ENCODE measurements at regions not wholly inside any gene's neighbourhood (a gene's known extent, or its start where the extent isn't known, plus 50 kb on each side); places are given as distances from the start of the nearest gene placed in this dataset.
"Not testable (repeated sequence)": the region's sequence is repeated elsewhere in the genome, so short reads cannot be mapped to it uniquely, and the experiment has no call there.

- no peak for DNase-seq
Measured at GRCh38 chr18:42486271-42486670, 531.2 kb downstream of the PIK3C3 start.

DNA sequence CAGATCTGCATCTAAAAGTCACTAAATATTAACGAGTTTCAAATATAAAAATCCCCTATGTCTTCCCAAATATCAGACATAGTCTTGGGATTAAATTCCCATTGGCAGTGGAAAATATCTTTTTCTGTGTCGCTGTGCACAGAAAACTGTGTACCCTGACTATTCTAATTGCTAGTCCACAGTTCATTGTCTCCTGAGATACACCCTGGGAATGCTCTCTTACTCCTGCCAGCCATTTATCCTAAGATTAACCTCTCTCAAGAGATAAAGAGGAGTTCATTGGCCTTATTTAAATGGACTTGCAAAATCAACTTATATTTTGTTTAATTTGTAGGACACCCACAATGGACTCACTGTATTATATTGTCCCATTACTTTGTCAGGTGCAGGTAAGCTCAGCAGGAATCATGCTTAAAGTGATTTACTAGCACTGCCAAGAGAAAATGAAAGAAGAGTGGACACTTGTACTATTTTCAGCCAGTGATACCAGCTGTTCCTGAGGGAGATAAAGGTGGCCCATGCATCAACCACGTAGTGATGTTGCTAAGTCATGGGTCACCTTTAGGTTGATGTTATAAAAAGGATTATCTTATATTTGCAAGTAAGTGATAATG is 553.8 kb downstream of the PIK3C3 start:
- no peak for DNase-seq

DNA sequence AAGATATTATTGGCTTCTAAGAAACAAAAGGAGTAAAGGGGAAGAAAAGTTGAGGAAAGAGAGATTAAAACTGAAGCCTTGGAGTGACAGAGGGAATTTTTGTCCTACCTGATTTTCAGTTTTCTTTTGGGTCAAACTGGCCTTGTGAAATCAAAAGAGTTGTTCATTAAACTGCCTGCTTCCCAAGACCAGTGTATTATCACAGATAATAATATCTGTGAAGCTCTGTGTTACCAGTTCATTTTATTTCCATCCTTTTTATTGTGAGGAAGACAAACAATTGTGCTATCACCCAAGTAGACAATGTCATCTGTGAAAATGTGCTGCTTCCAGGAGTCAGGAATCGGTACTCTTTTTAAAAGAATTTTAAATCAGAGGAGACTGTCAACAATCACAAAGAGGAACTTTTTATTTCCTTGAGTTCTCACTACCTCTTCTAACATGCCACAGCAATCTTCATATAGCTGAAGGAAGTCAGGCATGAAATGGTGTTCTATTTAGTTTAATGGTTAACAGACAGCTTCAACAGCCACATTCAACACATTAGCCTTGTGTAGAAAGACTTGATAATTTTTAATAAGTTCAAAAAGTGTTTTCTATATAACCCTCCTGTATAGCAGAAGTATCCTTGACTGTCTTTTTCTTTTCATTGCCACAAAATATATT is 554.8 kb downstream of the PIK3C3 start:
- no peak for DNase-seq

GRCh38 chr18:42510540-42510939 is 555.5 kb downstream of the PIK3C3 start:
- DNase-seq = no peak

DNA sequence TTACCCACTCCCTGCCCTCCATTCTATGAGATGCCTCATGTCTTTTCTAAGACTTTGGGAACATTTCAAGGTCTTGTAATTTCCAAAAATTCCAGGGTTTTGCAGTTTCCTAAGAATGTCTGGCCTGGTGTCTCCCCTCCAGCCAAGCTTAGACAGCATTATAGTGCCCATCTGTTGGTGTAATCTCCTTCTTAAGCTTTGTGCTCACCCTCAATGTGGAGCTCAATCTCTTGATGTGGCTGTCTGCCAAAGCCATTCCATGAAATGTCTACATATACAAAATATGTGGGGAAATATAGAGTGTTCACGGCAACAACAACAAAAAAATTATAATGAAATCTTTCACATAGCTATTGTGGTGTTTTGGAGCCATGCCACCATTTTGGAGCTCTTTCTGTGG is 558.4 kb downstream of the PIK3C3 start:
- no peak for DNase-seq

DNA sequence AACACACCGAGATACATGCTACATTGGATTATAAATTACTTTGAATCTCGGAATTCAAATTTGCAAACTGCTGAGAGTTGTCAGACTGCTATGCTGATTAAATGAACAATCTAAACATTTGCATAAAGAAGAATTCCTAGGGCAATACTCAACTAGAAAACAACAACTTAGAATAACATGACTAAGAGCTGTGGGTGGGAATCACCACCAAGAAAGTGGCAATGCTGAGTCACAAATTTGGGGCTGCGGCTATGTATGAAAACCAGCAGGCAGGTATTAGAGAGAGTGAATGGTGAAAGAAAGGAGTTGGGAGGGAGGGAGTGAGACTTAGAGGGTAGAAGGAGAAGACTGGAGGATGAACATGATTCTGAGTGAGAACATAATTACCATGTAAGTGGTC is 559.5 kb downstream of the PIK3C3 start:
- no peak for DNase-seq

- DNase-seq = no peak
Measured at GRCh38 chr18:42517896-42518295, 562.9 kb downstream of the PIK3C3 start.

DNA sequence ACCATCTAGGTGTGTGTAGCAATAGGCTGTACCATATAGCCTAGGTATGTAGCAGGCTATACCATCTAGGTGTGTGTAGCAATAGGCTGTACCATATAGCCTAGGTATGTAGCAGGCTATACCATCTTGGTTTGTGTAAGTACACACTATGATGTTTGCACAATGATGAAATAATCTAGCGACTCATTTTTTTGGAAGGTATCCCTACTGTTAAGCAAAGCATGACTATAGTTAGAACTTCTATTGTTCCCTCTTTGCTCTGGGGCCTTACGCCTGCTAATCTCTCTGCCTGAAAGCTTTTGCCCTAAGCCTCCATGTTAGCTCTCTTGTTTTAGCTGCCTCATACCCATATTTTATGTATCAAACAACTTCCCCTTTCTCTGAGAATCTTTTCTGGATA is 563.3 kb downstream of the PIK3C3 start:
- DNase-seq = not testable (repeated sequence)

DNA sequence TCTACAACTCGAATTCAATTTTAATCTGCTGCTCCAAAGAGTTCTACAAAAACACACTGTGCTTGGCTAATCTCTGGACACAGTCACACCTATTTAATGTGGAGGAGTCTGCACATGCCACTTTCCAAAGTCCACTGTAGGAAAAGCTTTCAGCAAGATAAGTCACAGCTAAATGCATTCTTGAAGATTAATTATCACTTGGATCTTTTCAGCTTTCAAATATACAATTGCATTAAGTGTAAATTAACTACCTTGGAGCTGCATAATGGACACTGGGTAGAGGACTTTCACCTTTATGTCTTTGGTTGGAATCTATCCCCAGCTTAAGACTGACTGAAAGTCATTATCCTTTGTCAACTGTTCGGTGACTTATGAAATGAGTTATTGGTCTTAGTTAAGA is 565.1 kb downstream of the PIK3C3 start:
- no peak for DNase-seq

DNA sequence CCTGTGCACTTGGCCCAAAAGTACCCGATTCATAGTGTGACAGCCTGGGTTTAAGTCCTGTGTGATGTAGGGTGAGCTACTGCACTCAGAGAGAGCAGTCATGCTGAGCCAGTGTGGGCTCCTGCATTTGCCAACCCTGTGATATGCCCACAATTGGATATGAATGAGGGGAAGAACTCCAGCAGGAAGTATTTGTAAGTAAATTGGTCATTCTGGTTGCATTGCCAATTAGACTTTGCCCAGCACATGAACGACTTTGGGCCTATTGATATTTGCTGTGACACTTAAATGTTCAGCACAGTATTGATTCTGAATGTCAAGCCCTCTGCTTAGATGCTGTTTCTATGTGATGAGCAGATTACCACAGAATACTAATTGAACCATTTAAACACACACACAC is 570.9 kb downstream of the PIK3C3 start:
- DNase-seq = no peak

DNA sequence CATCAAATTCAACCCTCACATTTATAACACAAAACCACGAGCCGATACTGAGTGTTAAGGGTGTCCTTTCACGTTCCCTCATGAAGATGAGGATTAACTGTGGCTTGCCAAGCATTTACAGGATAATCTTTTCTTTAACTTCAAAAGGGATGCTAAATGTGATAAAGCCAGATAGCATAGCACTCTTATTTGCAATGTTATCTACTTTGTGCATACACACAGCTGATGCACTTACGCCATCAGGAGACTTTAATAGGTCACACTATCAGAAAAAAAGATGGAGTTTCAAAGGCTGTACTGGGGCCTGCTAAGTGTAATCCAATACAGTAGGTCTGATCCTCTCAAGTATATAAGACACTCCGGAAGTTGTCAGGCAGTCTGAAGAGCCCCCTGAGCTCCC is 572.7 kb downstream of the PIK3C3 start:
- no peak for DNase-seq

- no peak for DNase-seq
Measured at GRCh38 chr18:42530276-42530675, 575.2 kb downstream of the PIK3C3 start.

- DNase-seq = no peak
Measured at GRCh38 chr18:42532119-42532518, 577.1 kb downstream of the PIK3C3 start.

GRCh38 chr18:42533009-42533575 is 578.1 kb downstream of the PIK3C3 start:
- no peak for DNase-seq

DNA sequence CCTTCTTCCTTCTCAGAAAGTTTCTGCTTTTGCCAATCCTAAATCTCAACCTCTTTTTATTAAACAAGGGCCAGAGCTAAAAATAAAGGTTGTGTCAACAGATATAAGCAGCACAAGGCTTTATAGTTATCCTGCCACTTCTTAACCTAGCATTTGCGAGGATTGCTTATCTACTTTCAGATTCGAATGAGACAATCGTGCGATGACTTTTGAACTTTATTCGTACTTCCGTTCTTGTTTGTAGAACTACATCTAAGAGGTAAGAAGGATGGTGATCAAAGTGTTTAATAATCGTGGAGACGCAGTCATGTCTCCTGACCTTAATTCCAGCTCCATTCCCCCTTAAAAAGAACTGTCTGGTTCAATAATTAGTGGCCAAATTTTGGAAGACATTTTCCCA is 578.6 kb downstream of the PIK3C3 start:
- no peak for DNase-seq

GRCh38 chr18:42534313-42534712 is 579.3 kb downstream of the PIK3C3 start:
- DNase-seq = no peak

DNA sequence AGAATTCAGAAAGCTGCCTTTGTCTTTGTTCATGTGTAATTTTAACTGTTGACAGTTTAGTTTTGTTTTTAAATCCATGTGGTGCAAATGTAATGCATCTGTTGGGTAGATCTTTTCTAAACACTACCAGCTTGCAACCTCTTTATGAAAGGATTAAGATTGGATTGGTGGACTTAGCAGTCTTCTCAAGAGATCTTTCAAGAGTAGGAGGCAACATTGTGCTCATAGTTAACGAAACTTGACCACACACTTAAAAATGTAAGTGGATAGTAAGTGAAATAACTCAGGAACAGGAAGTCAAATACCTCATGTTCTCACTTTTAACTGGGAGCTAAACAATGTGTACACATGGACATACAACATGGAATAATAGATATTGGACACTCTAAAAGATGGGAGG is 579.0 kb downstream of the RIT2 start:
- no peak for DNase-seq

DNA sequence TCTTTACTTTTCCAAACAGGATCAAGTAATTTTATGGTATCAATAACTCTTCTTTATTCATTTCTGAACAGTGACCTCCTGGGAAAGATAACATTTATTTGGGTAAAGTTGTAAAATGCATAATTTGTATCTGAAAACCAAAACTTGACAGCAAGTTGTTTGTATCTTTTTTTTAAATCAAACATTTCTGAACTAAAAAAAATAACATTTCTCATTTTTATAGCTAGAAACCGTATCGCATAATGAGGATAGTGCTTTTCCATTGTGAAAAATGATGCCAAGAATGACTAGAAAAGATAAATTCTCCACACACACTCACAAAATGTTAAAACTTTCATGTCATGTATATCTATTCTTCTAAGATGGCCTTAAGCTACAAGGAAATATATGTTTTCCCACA is 578.2 kb downstream of the RIT2 start:
- DNase-seq = no peak

- no peak for DNase-seq
Measured at GRCh38 chr18:42544901-42545300, 570.6 kb downstream of the RIT2 start.

DNA sequence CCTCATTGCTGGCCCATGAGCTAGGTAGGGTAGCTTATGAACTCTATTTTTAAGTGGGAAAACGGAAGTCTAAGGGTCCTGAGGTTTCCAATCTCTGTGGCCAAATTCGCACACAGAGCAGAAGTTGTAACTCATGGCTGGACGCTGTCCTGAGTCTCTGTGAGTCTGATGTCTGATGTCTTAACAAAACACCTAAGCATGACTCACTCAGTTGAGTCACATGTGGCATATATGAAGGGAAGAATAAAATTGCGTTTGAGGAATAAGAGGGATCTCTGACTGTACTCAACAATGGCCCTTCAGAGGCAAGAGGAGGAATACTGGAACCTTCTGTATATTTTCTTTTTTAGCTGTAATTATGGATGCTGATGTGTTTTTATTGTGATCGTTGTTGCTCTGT is 569.7 kb downstream of the RIT2 start:
- no peak for DNase-seq

DNA sequence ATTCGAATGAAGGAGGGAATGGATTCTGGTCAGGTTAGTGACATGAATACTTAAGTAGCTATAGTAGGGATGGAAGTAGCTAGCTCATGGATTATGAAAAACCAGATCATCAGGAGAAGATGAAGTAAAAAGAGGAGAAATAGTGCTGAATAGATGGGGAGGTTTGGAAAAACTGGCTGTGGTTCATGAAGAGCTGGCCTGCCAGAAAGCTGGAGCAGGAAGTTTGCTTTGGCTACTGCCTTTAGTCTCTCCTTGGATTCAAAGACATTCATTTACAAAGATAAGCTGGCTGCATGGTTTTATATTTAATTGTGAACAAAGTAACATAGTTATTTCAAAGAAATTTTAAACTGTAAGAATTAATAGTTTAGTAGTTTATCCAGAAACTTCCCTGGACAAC is 567.0 kb downstream of the RIT2 start:
- DNase-seq = no peak

DNA sequence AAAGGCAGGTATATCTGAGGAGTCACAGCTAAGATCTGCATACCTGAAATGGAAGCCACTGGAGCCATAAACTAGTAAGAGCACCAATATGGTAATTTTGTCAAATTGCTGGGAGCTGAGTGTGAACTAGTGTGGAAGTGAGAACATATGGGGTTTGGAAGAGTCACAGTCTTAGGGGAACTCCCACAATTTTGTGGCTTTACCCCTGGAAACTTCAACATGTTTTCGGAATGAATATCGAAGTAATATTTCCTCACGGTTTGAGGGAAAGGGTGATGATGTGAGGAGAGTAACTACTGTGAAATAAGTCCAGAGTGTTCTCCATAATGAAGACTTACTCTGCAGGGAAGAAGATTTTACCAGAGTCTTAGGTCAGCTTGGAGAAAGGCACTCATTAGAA is 565.9 kb downstream of the RIT2 start:
- no peak for DNase-seq

GRCh38 chr18:42552559-42552958 is 562.9 kb downstream of the RIT2 start:
- DNase-seq = not testable (repeated sequence)

- no peak for DNase-seq
Measured at GRCh38 chr18:42559069-42559690, 556.3 kb downstream of the RIT2 start.

All from NCI-H510A (cell line).